DOHH2 (cell line): ENCODE measurements at regions not wholly inside any gene's neighbourhood (a gene's known extent, or its start where the extent isn't known, plus 50 kb on each side); places are given as distances from the start of the nearest gene placed in this dataset.

Source experiments
- H3F3A ChIP-seq: fragments of 200-600 bp; sonication (generic), shearing (Covaris generic); 2 replicates; pipeline ENCODE4 v1.6.0; 2016; ENCODE audit warnings: antibody characterized with exemption, mild to moderate bottlenecking; ENCODE audit not compliant: control insufficient read depth, insufficient read depth
- H3K27ac ChIP-seq: fragments of 200-600 bp; sonication (generic); 2 replicates; pipeline ENCODE4 v1.5.1; 2014; ENCODE audit warnings: low read depth, mild to moderate bottlenecking, low read length, moderate library complexity
- H3K27me3 ChIP-seq: fragments of 200-600 bp; sonication (generic); 2 replicates; pipeline ENCODE4 v1.6.1; 2014; ENCODE audit warnings: mild to moderate bottlenecking, low read length, mixed read lengths; ENCODE audit not compliant: control insufficient read depth
- H3K36me3 ChIP-seq: fragments of 200-600 bp; sonication (generic); 2 replicates; pipeline ENCODE4 v1.6.1; 2014; ENCODE audit warnings: mild to moderate bottlenecking, low read length, moderate library complexity, mixed read lengths; ENCODE audit not compliant: control insufficient read depth
- H3K4me1 ChIP-seq: fragments of 200-600 bp; sonication (generic); 2 replicates; pipeline ENCODE4 v1.6.1; 2014; ENCODE audit warnings: mild to moderate bottlenecking, low read length, mixed read lengths; ENCODE audit not compliant: control insufficient read depth
- H3K4me2 ChIP-seq: fragments of 200-600 bp; sonication (generic); 2 replicates; pipeline ENCODE4 v1.6.0; 2014; ENCODE audit warnings: mild to moderate bottlenecking, low read length, moderate library complexity
- H3K4me3 ChIP-seq: fragments of 200-600 bp; sonication (generic); 2 replicates; pipeline ENCODE4 v1.5.1; 2014; ENCODE audit warnings: mild to moderate bottlenecking, low read length, mixed read lengths
- H3K79me2 ChIP-seq: fragments of 200-600 bp; sonication (generic); 2 replicates; pipeline ENCODE4 v1.6.1; 2014; ENCODE audit warnings: mild to moderate bottlenecking, low read length, mixed read lengths; ENCODE audit not compliant: control insufficient read depth
- H3K9me2 ChIP-seq: fragments of 200-600 bp; sonication (generic); replicated peaks from 2 replicates; pipeline ENCODE4 v1.6.1; 2014; ENCODE audit warnings: mild to moderate bottlenecking, low read length, mixed read lengths; ENCODE audit not compliant: control insufficient read depth
- H3K9me3 ChIP-seq: fragments of 200-600 bp; sonication (generic); 2 replicates; pipeline ENCODE4 v1.6.1; 2014; ENCODE audit warnings: antibody characterized with exemption, low read length, mixed read lengths; ENCODE audit not compliant: control insufficient read depth, insufficient read depth
- H4K20me1 ChIP-seq: fragments of 200-600 bp; sonication (generic); 2 replicates; pipeline ENCODE4 v1.6.0; 2014; ENCODE audit warnings: low read depth, mild to moderate bottlenecking, antibody characterized with exemption, low read length, moderate library complexity; ENCODE audit not compliant: control insufficient read depth, insufficient read depth
- EZH2phosphoT487 ChIP-seq: fragments of 200-600 bp; sonication (generic); IDR thresholded peaks from 2 replicates; pipeline ENCODE4 v1.6.1; 2017; ENCODE audit warnings: borderline replicate concordance, mild to moderate bottlenecking, antibody characterized with exemption, low read length, moderate library complexity, mixed read lengths
- TF ChIP-seq, protein P1 (sequence below): fragments of 200-600 bp; sonication (generic); IDR thresholded peaks from one replicate; pipeline ENCODE4 v1.5.1; 2014; ENCODE audit warnings: antibody characterized with exemption, mild to moderate bottlenecking, low read depth, low read length; ENCODE audit not compliant: poor library complexity, severe bottlenecking

DNA sequence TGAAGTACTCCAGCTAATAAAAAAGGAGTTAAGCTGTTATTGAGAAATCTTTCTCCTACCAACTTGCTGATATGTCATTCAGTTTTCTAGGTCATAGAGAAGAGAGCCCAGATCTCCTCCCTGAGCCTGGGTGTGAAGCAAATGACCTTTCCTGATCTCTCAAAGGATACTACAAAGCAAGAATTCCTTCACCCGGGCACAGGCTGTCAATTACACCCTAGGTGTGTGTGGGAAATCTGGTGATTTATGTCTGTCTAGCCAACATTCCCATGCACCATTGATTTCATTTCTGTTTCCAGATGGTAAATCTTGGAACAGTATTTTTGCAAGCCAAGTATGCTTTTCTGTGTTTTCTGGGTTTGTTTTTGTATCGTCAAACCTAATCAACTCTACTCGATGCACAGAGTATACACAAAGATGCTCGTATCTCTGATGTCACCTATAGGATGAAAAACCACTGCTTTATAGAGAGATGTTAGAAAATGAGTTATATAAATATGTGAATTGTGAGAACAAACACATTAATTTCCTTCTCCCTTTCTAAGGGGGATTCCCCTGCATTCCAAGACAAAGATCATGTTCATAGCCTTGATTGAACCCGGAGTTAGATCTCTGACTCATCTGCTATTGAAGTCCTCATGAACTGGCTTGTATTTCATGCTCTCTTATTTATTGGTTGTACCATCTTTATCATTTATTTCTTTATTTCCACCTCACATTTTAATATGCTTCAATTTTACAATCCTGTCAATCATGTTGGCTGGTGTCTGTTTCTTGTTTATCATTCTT, 1037.4 kb downstream of the NLGN4Y start:
- Histone ChIP-seq H3K4me1 (no peaks in the 10 kb centered on the region), H3K27me3 (no peaks in the 10 kb centered on the region), H3K27ac (no peak overlapping the region), H3K36me3 (no peaks in the 10 kb centered on the region), H3F3A (no peaks in the 10 kb centered on the region), H3K9me3 (no peaks in the 10 kb centered on the region), H3K79me2 (no peaks in the 10 kb centered on the region), H4K20me1 (no peaks in the 10 kb centered on the region), H3K4me3 (no peak overlapping the region), H3K4me2 (no peak overlapping the region), H3K9me2 (no peaks in the 10 kb centered on the region)
- no peak for TF ChIP-seq EZH2phosphoT487
- TF ChIP-seq, protein P1, sequence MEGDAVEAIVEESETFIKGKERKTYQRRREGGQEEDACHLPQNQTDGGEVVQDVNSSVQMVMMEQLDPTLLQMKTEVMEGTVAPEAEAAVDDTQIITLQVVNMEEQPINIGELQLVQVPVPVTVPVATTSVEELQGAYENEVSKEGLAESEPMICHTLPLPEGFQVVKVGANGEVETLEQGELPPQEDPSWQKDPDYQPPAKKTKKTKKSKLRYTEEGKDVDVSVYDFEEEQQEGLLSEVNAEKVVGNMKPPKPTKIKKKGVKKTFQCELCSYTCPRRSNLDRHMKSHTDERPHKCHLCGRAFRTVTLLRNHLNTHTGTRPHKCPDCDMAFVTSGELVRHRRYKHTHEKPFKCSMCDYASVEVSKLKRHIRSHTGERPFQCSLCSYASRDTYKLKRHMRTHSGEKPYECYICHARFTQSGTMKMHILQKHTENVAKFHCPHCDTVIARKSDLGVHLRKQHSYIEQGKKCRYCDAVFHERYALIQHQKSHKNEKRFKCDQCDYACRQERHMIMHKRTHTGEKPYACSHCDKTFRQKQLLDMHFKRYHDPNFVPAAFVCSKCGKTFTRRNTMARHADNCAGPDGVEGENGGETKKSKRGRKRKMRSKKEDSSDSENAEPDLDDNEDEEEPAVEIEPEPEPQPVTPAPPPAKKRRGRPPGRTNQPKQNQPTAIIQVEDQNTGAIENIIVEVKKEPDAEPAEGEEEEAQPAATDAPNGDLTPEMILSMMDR, result no peak

DNA sequence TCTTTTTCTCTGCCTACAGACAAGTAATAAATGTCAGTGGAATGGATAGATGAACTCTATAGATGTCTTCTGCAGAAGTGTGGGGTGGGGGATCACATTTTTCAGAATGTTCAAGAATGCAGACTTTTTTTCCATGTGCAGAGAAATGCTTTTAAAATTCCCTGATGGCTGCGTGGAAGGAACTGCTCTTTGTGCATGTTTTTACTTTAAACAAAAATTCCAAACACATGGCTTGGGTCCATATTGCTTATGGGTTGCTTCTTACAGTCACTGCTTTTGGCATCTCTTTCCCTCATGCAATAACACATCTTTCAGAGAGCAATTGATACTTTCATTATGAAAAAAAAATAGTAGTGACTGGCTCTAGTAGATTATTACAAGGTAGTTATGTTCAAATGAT, 1053.6 kb downstream of the NLGN4Y start:
- Histone ChIP-seq H3K4me1 (no peaks in the 10 kb centered on the region), H3K4me2 (no peak overlapping the region), H4K20me1 (no peaks in the 10 kb centered on the region), H3K36me3 (no peaks in the 10 kb centered on the region), H3K27ac (no peak overlapping the region), H3K9me2 (no peaks in the 10 kb centered on the region), H3F3A (no peaks in the 10 kb centered on the region), H3K4me3 (no peak overlapping the region), H3K9me3 (no peaks in the 10 kb centered on the region), H3K79me2 (no peaks in the 10 kb centered on the region), H3K27me3 (no peaks in the 10 kb centered on the region)
- TF ChIP-seq EZH2phosphoT487, result no peak
- TF ChIP-seq, protein P1, result no peak

DNA sequence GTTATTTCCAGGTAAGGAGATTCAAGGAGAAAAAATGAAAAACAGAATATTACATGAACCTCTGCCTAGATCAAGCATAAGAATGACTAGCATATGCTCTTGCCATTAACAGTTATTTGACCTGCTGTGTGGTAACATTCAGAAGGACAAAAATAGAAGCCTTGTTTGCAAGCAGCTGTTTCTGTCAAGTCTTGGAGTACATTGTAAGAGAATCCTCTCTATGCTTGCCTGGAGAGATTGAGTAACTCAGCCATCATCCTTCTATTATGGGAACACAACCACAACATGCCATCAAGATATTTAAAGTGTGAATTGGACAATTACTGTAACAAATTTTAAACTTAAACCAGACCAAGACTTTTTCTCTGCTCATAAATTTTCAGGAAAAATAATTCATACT, 1054.4 kb downstream of the NLGN4Y start:
- Histone ChIP-seq H3K9me2 (no peaks in the 10 kb centered on the region), H3K4me3 (no peak overlapping the region), H3K9me3 (no peaks in the 10 kb centered on the region), H3F3A (no peaks in the 10 kb centered on the region), H3K27ac (no peak overlapping the region), H4K20me1 (no peaks in the 10 kb centered on the region), H3K79me2 (no peaks in the 10 kb centered on the region), H3K4me1 (no peaks in the 10 kb centered on the region), H3K27me3 (no peaks in the 10 kb centered on the region), H3K36me3 (no peaks in the 10 kb centered on the region), H3K4me2 (no peak overlapping the region)
- TF ChIP-seq, protein P1, result no peak
- no peak for TF ChIP-seq EZH2phosphoT487
